HG03135 (cell line): ENCODE measurements at regions not wholly inside any gene's neighbourhood (a gene's known extent, or its start where the extent isn't known, plus 50 kb on each side); places are given as distances from the start of the nearest gene placed in this dataset.
"Not testable (repeated sequence)": the region's sequence is repeated elsewhere in the genome, so short reads cannot be mapped to it uniquely, and the experiment has no call there.

Experiments used
- ATAC-seq: cut with Tn5 transposase; IDR thresholded peaks from one replicate; pipeline ENCODE4 v1.9.1; 2021; ENCODE audit warnings: mild to moderate bottlenecking, moderate library complexity; ENCODE audit not compliant: unreplicated experiment

GRCh38 chr4:132344924-132345828, 803.9 kb upstream of the PCDH10 start:
- no peak for ATAC-seq

- no peak for ATAC-seq
Observed at GRCh38 chr4:132346016-132346415, 803.1 kb upstream of the PCDH10 start.

- not testable (repeated sequence) for ATAC-seq
Observed at GRCh38 chr4:132351606-132352005, 797.5 kb upstream of the PCDH10 start.

GRCh38 chr4:132382243-132382642, 766.9 kb upstream of the PCDH10 start:
- no peak for ATAC-seq

- ATAC-seq = no peak
Observed at GRCh38 chr4:132383571-132384199, 765.4 kb upstream of the PCDH10 start.

GRCh38 chr4:132384709-132385108, 764.4 kb upstream of the PCDH10 start:
- ATAC-seq = no peak

GRCh38 chr4:132386130-132386529, 763.0 kb upstream of the PCDH10 start:
- ATAC-seq = no peak

GRCh38 chr4:132387060-132387459, 762.0 kb upstream of the PCDH10 start:
- no peak for ATAC-seq

GRCh38 chr4:132395561-132395960, 753.5 kb upstream of the PCDH10 start:
- no peak for ATAC-seq

GRCh38 chr4:132396636-132397035, 752.5 kb upstream of the PCDH10 start:
- no peak for ATAC-seq

- ATAC-seq = no peak
Observed at GRCh38 chr4:132417220-132417619, 731.9 kb upstream of the PCDH10 start.

GRCh38 chr4:132427125-132427524, 722.0 kb upstream of the PCDH10 start:
- no peak for ATAC-seq

GRCh38 chr4:132437117-132437516, 712.0 kb upstream of the PCDH10 start:
- ATAC-seq = no peak

GRCh38 chr4:132445386-132445785, 703.7 kb upstream of the PCDH10 start:
- ATAC-seq = no peak

- ATAC-seq = not testable (repeated sequence)
Observed at GRCh38 chr4:132457987-132458386, 691.1 kb upstream of the PCDH10 start.

GRCh38 chr4:132479543-132479942, 669.6 kb upstream of the PCDH10 start:
- ATAC-seq = no peak

GRCh38 chr4:132488555-132488954, 660.5 kb upstream of the PCDH10 start:
- ATAC-seq = no peak

GRCh38 chr4:132493476-132493875, 655.6 kb upstream of the PCDH10 start:
- no peak for ATAC-seq

GRCh38 chr4:132495267-132495812, 653.8 kb upstream of the PCDH10 start:
- ATAC-seq = not testable (repeated sequence)

GRCh38 chr4:132498215-132498614, 650.9 kb upstream of the PCDH10 start:
- no peak for ATAC-seq

GRCh38 chr4:132502096-132502552, 647.0 kb upstream of the PCDH10 start:
- no peak for ATAC-seq

GRCh38 chr4:132504438-132504837, 644.7 kb upstream of the PCDH10 start:
- no peak for ATAC-seq
